Endodermal cell (in vitro differentiated cells): ENCODE measurements at regions not wholly inside any gene's neighbourhood (a gene's known extent, or its start where the extent isn't known, plus 50 kb on each side); places are given as distances from the start of the nearest gene placed in this dataset.

Source experiments
- DNase-seq: peaks from one replicate; pipeline ENCODE4 v3.0.0-alpha.2; 2017
- H3K27ac ChIP-seq: 2 replicates; pipeline ENCODE4 v1.5.1; 2013; ENCODE audit warnings: mild to moderate bottlenecking, low read depth, low read length, moderate library complexity
- H3K27me3 ChIP-seq: 2 replicates; pipeline ENCODE4 v1.6.1; 2013; ENCODE audit warnings: mild to moderate bottlenecking, low read length, moderate library complexity; ENCODE audit not compliant: insufficient read depth, control insufficient read depth, poor library complexity, severe bottlenecking
- H3K36me3 ChIP-seq: 2 replicates; pipeline ENCODE4 v1.7.0; 2013; ENCODE audit warnings: mild to moderate bottlenecking, low read length, moderate library complexity; ENCODE audit not compliant: control insufficient read depth, insufficient read depth
- H3K4me1 ChIP-seq: one replicate; pipeline ENCODE4 v1.7.0; 2013; ENCODE audit warnings: low read length; ENCODE audit not compliant: control insufficient read depth, insufficient read depth
- H3K4me3 ChIP-seq: 2 replicates; pipeline ENCODE4 v1.5.1; 2013; ENCODE audit warnings: mild to moderate bottlenecking, low read length, moderate library complexity
- H3K9ac ChIP-seq: 2 replicates; pipeline ENCODE4 v1.6.1; 2013; ENCODE audit warnings: mild to moderate bottlenecking, low read length, moderate library complexity; ENCODE audit not compliant: poor library complexity, severe bottlenecking; ENCODE audit errors: extremely low read depth
- H3K9me3 ChIP-seq: 2 replicates; pipeline ENCODE4 v1.6.1; 2013; ENCODE audit warnings: mild to moderate bottlenecking, low read length, moderate library complexity; ENCODE audit not compliant: control insufficient read depth
- H3K27ac Mint-ChIP-seq: 2 replicates; pipeline ENCODE4 v1.8.0; 2020; ENCODE audit warnings: mixed read lengths
- H3K27me3 Mint-ChIP-seq: 2 replicates; pipeline ENCODE4 v1.8.0; 2021; ENCODE audit warnings: mild to moderate bottlenecking, mixed read lengths; ENCODE audit not compliant: insufficient read depth
- H3K36me3 Mint-ChIP-seq: 2 replicates; pipeline ENCODE4 v1.8.0; 2020; ENCODE audit warnings: low read depth, mixed read lengths
- H3K4me1 Mint-ChIP-seq: 2 replicates; pipeline ENCODE4 v1.8.0; 2020; ENCODE audit warnings: mixed read lengths
- H3K4me3 Mint-ChIP-seq: 2 replicates; pipeline ENCODE4 v1.8.0; 2020; ENCODE audit warnings: mild to moderate bottlenecking, moderate library complexity, mixed read lengths
- H3K9me3 Mint-ChIP-seq: 2 replicates; pipeline ENCODE4 v1.8.0; 2020; ENCODE audit warnings: mild to moderate bottlenecking, mixed read lengths
- WGBS, 2 experiments: methylation state at CpG; one replicate each; pipeline versions ENCODE4 v1.1.5 to v1.1.7; 2013; ENCODE audit warnings: missing lambda C conversion rate in 2 of 2, mixed read lengths in 1 of 2; ENCODE audit not compliant: insufficient coverage in 1 of 2, insufficient read length in 1 of 2; 5-methylcytosine and 5-hydroxymethylcytosine counted together
- TF ChIP-seq, protein P1 (sequence below): fragments of 200-600 bp; sonication (generic); conservative IDR thresholded peaks from 2 replicates; pipeline ENCODE4 v1.5.0; 2021; ENCODE audit warnings: antibody characterized with exemption, mild to moderate bottlenecking

DNA sequence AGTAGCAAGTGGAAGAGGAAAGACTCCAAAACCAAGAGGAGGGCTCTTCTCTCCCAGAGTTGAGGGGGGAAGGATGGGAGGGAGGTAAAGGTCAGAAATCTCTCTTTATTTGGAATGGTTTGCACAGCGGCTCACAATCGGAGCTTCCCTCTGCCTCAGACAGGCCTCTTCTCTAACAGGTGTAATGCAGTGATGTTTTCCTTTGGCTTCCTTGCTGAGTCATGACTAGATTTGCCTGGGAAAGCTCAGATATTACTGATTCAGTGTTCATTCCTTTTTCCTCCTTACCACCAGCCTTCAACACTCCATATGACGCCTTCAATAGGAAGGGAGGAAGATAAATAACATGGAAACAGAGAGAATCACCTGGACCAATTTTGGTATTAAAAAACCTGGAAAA, 136.6 kb downstream of the RNF152 start:
- Mint-ChIP-seq H3K9me3 (peaks cover 3% of the 10 kb centered on the region), H3K4me3 (no peak overlapping the region), H3K27ac (no peak overlapping the region), H3K36me3 (no peaks in the 10 kb centered on the region), H3K4me1 (peaks cover 44% of the 10 kb centered on the region), H3K27me3 (no peaks in the 10 kb centered on the region)
- peaks cover 6% of the 10 kb centered on the region for H3K9me3 ChIP-seq
- H3K9ac ChIP-seq = no peak overlapping the region
- no peak for DNase-seq
- H3K27ac ChIP-seq = no peak overlapping the region
- TF ChIP-seq, protein P1, sequence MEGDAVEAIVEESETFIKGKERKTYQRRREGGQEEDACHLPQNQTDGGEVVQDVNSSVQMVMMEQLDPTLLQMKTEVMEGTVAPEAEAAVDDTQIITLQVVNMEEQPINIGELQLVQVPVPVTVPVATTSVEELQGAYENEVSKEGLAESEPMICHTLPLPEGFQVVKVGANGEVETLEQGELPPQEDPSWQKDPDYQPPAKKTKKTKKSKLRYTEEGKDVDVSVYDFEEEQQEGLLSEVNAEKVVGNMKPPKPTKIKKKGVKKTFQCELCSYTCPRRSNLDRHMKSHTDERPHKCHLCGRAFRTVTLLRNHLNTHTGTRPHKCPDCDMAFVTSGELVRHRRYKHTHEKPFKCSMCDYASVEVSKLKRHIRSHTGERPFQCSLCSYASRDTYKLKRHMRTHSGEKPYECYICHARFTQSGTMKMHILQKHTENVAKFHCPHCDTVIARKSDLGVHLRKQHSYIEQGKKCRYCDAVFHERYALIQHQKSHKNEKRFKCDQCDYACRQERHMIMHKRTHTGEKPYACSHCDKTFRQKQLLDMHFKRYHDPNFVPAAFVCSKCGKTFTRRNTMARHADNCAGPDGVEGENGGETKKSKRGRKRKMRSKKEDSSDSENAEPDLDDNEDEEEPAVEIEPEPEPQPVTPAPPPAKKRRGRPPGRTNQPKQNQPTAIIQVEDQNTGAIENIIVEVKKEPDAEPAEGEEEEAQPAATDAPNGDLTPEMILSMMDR = no peak
- H3K4me1 ChIP-seq = peaks cover 24% of the 10 kb centered on the region
- H3K27me3 ChIP-seq = no peaks in the 10 kb centered on the region
- WGBS, 2 experiments = 92 to 93% methylated on average over 3 of the region's 3 CpGs
- no peak overlapping the region for H3K4me3 ChIP-seq
- H3K36me3 ChIP-seq = no peaks in the 10 kb centered on the region

DNA sequence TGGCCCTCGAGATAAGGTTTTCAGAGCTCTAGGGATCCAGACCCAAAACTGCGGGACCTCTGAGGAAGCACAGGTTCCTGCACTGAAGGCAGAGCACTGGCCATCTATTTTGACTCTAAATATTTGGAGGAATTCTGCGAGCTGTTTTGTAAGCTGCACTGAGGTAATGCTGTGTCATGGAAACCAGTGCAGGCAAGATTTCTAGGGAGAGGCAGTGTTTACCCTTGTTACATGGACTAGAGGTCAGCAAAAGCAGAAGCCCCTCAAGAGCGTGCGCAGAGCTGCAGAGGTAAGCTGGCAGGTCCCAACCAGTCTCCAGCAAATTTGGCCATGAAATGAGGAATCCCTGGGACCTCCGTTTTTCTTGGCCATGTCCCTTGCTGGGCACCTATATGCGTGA, 137.3 kb downstream of the RNF152 start:
- Histone ChIP-seq H3K4me3 (no peak overlapping the region), H3K27me3 (no peaks in the 10 kb centered on the region), H3K9ac (no peak overlapping the region), H3K9me3 (peaks cover 6% of the 10 kb centered on the region), H3K4me1 (peaks cover 24% of the 10 kb centered on the region), H3K36me3 (no peaks in the 10 kb centered on the region), H3K27ac (no peak overlapping the region)
- WGBS, 2 experiments = 93% methylated on average over 7 of the region's 7 CpGs
- Mint-ChIP-seq H3K9me3 (peaks cover 3% of the 10 kb centered on the region), H3K4me1 (peaks cover 43% of the 10 kb centered on the region), H3K4me3 (no peak overlapping the region), H3K27ac (no peak overlapping the region), H3K27me3 (no peaks in the 10 kb centered on the region), H3K36me3 (no peaks in the 10 kb centered on the region)
- TF ChIP-seq, protein P1 = no peak
- DNase-seq = no peak

DNA sequence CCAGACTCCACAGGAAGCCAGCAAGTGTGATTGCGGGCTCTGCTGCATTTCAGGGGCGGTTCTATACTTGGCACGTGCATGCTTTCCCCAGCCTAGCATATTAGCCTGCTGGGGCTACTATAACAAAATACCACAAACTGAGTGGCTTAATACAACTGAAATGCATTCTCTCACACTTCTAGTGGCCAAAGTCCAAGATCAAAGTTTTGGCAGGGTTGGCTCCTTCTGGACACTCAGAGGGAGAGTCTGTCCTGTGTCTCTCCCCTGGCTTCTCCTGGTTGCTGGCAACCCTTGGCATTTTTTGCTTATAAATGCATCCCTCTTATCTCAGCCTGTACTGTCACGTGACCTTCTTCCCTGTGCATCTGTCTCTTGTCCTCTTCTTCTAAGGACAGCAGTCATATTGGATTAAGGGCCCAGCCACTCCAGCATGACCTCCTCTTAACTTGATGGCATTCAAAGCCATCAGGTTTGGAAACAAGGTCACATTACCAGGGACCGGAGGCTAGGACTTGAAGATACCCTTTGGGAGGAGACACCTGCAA, 138.7 kb downstream of the RNF152 start:
- H3K9me3 Mint-ChIP-seq = no peaks in the 10 kb centered on the region
- no peak overlapping the region for H3K4me3 Mint-ChIP-seq
- peaks cover under 1% of the 10 kb centered on the region for H3K9me3 ChIP-seq
- no peaks in the 10 kb centered on the region for H3K27me3 Mint-ChIP-seq
- no peaks in the 10 kb centered on the region for H3K36me3 ChIP-seq
- H3K27ac ChIP-seq = no peak overlapping the region
- H3K27me3 ChIP-seq = no peaks in the 10 kb centered on the region
- TF ChIP-seq, protein P1 = no peak
- no peaks in the 10 kb centered on the region for H3K36me3 Mint-ChIP-seq
- no peak for DNase-seq
- WGBS, 2 experiments = 88 to 97% methylated on average over 5 of the region's 5 CpGs
- H3K4me1 ChIP-seq = peaks cover 24% of the 10 kb centered on the region
- no peak overlapping the region for H3K9ac ChIP-seq
- no peak overlapping the region for H3K27ac Mint-ChIP-seq
- H3K4me1 Mint-ChIP-seq = peaks cover 38% of the 10 kb centered on the region
- no peak overlapping the region for H3K4me3 ChIP-seq
